ENCODE measurements at regions not wholly inside any gene's neighbourhood (a gene's known extent, or its start where the extent isn't known, plus 50 kb on each side); places are given as distances from the start of the nearest gene placed in this dataset.

DNA sequence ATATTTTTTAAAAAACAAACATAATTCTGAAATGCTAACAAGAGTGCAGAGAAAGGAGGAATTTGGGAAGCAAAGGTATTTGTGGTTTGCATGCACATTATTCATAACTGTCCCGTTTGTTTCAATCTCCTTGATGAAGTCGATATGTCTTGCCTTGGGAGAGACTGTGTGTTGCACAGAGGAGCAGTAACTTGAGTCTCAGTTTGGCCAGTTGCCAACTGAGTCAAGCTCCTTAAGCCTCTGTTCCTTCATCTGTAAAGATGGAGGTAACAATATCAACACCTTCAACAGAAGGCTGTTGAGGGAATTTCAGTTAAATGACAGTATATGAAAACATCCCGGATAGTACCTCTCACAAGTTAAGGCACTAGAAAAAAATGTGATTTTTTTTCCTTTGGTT lies 226.2 kb downstream of the ASXL3 start:
- TF ChIP-seq, protein P1, sequence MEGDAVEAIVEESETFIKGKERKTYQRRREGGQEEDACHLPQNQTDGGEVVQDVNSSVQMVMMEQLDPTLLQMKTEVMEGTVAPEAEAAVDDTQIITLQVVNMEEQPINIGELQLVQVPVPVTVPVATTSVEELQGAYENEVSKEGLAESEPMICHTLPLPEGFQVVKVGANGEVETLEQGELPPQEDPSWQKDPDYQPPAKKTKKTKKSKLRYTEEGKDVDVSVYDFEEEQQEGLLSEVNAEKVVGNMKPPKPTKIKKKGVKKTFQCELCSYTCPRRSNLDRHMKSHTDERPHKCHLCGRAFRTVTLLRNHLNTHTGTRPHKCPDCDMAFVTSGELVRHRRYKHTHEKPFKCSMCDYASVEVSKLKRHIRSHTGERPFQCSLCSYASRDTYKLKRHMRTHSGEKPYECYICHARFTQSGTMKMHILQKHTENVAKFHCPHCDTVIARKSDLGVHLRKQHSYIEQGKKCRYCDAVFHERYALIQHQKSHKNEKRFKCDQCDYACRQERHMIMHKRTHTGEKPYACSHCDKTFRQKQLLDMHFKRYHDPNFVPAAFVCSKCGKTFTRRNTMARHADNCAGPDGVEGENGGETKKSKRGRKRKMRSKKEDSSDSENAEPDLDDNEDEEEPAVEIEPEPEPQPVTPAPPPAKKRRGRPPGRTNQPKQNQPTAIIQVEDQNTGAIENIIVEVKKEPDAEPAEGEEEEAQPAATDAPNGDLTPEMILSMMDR (IDR thresholded peaks at IDR 0.05): no peak
- TF ChIP-seq POLR2A (IDR thresholded peaks at IDR 0.05): no peak

Data from body of pancreas (tissue), 4 donors.